ENCODE measurements at regions not wholly inside any gene's neighbourhood (a gene's known extent, or its start where the extent isn't known, plus 50 kb on each side); places are given as distances from the start of the nearest gene placed in this dataset.

- TF ChIP-seq TBP (IDR thresholded peaks at IDR 0.05; ENCODE audit: low read depth, low read length) (no peak), TAF1 (IDR thresholded peaks at IDR 0.05; ENCODE audit: low read depth, low read length) (no peak), CHD1 (IDR thresholded peaks at IDR 0.05; ENCODE audit: low read depth, low read length) (no peak), POLR2AphosphoS5 (IDR thresholded peaks at IDR 0.05; ENCODE audit: low read depth, low read length) (no peak), POLR2A (IDR thresholded peaks at IDR 0.05; ENCODE audit: control extremely low read depth in 1 of 2, low read depth in 2 of 2, low read length in 2 of 2) (no peak), KDM1A (IDR thresholded peaks at IDR 0.05; ENCODE audit: borderline replicate concordance, low read length) (no peak), EGR1 (IDR thresholded peaks at IDR 0.05; ENCODE audit: borderline replicate concordance, low read depth, low read length) (no peak), TEAD4 (IDR thresholded peaks at IDR 0.05; ENCODE audit: low read depth, low read length) (no peak), CHD2 (IDR thresholded peaks at IDR 0.05; ENCODE audit: low read length) (no peak), E2F6 (IDR thresholded peaks at IDR 0.05) (no peak), CBX5 (IDR thresholded peaks at IDR 0.05; ENCODE audit: low read depth, low read length) (no peak), MAX (IDR thresholded peaks at IDR 0.05) (no peak), RFX5 (IDR thresholded peaks at IDR 0.05; ENCODE audit: borderline replicate concordance, low read depth, low read length) (no peak), TAF7 (optimal IDR thresholded peaks at IDR 0.05; ENCODE audit: borderline replicate concordance, low read depth, low read length) (no peak), ATF2 (IDR thresholded peaks at IDR 0.05; ENCODE audit: low read length) (no peak)
These were observed 60.8 kb upstream of the MID1 start (continued) for GRCh38 chrX:10681167-10681566.
